WTC11 (cell line): ENCODE measurements at regions not wholly inside any gene's neighbourhood (a gene's known extent, or its start where the extent isn't known, plus 50 kb on each side); places are given as distances from the start of the nearest gene placed in this dataset.

Experiments used
- ATAC-seq: fragments of 200-7000 bp; cut with Tn5 transposase; 2 replicates; pipeline ENCODE4 v1.10.0; 2021; ENCODE audit warnings: mild to moderate bottlenecking, moderate library complexity
- CTCF ChIA-PET: fragments of 300-600 bp; sonication (Branson Sonifier 250); formaldehyde crosslinking; loops from one replicate; lab custom pipeline; 2021; ENCODE audit warnings: antibody characterized with exemption; lab: Charles Lee
- POLR2A ChIA-PET: fragments of 350-600 bp; sonication (Branson Sonifier 250); formaldehyde crosslinking; loops from one replicate; lab custom pipeline; 2021; ENCODE audit warnings: antibody characterized with exemption; lab: Charles Lee
- DNase-seq: peaks from one replicate; pipeline ENCODE4 v3.0.0; 2021; ENCODE audit warnings: low spot score
- H3K27ac Mint-ChIP-seq: 2 replicates; pipeline ENCODE4 v1.8.0; 2021; ENCODE audit warnings: mixed read lengths
- H3K27me3 Mint-ChIP-seq: 2 replicates; pipeline ENCODE4 v1.8.0; 2021; ENCODE audit warnings: low read depth, mild to moderate bottlenecking, moderate library complexity, mixed read lengths
- H3K36me3 Mint-ChIP-seq: 2 replicates; pipeline ENCODE4 v1.8.0; 2021; ENCODE audit warnings: mixed read lengths
- H3K4me1 Mint-ChIP-seq: 2 replicates; pipeline ENCODE4 v1.8.0; 2022; ENCODE audit warnings: mixed read lengths
- H3K4me3 Mint-ChIP-seq: 2 replicates; pipeline ENCODE4 v1.8.0; 2021; ENCODE audit warnings: mild to moderate bottlenecking, moderate library complexity, mixed read lengths
- H3K9me3 Mint-ChIP-seq: 2 replicates; pipeline ENCODE4 v1.8.0; 2021; ENCODE audit warnings: mixed read lengths
- E2F4 ChIP-seq: sonication (generic); formaldehyde crosslinking; IDR thresholded peaks from 2 replicates; pipeline ENCODE4 v1.8.1; 2022; ENCODE audit warnings: low read depth, mild to moderate bottlenecking, moderate library complexity, missing genetic modification reagents, borderline replicate concordance
- E2F5 ChIP-seq: sonication (generic); formaldehyde crosslinking; IDR thresholded peaks from 2 replicates; pipeline ENCODE4 v1.8.1; 2022; ENCODE audit warnings: mild to moderate bottlenecking, moderate library complexity, missing genetic modification reagents
- EMX1 ChIP-seq: fragments of 250-450 bp; sonication (Bioruptor Pico); IDR thresholded peaks from 2 replicates; pipeline ENCODE4 v1.8.0; 2021; ENCODE audit warnings: mild to moderate bottlenecking
- ESRRA ChIP-seq: sonication (generic); formaldehyde crosslinking; IDR thresholded peaks from 2 replicates; pipeline ENCODE4 v1.8.1; 2022; ENCODE audit warnings: mild to moderate bottlenecking, missing genetic modification reagents, borderline replicate concordance
- GABPB1 ChIP-seq: sonication (generic); formaldehyde crosslinking; IDR thresholded peaks from 2 replicates; pipeline ENCODE4 v1.8.1; 2023; ENCODE audit warnings: mild to moderate bottlenecking, missing genetic modification reagents
- GRHL2 ChIP-seq: fragments of 250-450 bp; sonication (Bioruptor Pico); IDR thresholded peaks from 2 replicates; pipeline ENCODE4 v1.8.0; 2022; ENCODE audit warnings: mild to moderate bottlenecking, moderate library complexity; ENCODE audit not compliant: insufficient replicate concordance, severe bottlenecking
- JAZF1 ChIP-seq: fragments of 250-450 bp; sonication (Bioruptor Pico); IDR thresholded peaks from 2 replicates; pipeline ENCODE4 v1.9.0; 2021; ENCODE audit warnings: moderate library complexity, mild to moderate bottlenecking, inconsistent platforms
- KAT7 ChIP-seq: sonication (generic); formaldehyde crosslinking; IDR thresholded peaks from 2 replicates; pipeline ENCODE4 v1.8.1; 2023; ENCODE audit warnings: missing genetic modification reagents, mild to moderate bottlenecking, borderline replicate concordance
- NR1H2 ChIP-seq: sonication (generic); formaldehyde crosslinking; IDR thresholded peaks from 2 replicates; pipeline ENCODE4 v1.9.0; 2021; ENCODE audit warnings: mild to moderate bottlenecking, moderate library complexity, missing genetic modification reagents
- NR3C1 ChIP-seq: sonication (generic); formaldehyde crosslinking; conservative IDR thresholded peaks from 2 replicates; pipeline ENCODE4 v1.8.1; 2023; ENCODE audit warnings: low read depth, mild to moderate bottlenecking, missing genetic modification reagents
- SMAD4 ChIP-seq: sonication (generic); formaldehyde crosslinking; IDR thresholded peaks from 2 replicates; pipeline ENCODE4 v1.8.0; 2022; ENCODE audit warnings: mild to moderate bottlenecking, missing genetic modification reagents
- TEAD4 ChIP-seq: sonication (generic); formaldehyde crosslinking; IDR thresholded peaks from 2 replicates; pipeline ENCODE4 v1.8.0; 2022; ENCODE audit warnings: mild to moderate bottlenecking, missing genetic modification reagents
- ZBTB21 ChIP-seq: sonication (generic); formaldehyde crosslinking; IDR thresholded peaks from 2 replicates; pipeline ENCODE4 v1.8.1; 2023; ENCODE audit warnings: mild to moderate bottlenecking, missing genetic modification reagents, borderline replicate concordance
- ZMAT4 ChIP-seq: fragments of 250-450 bp; sonication (Bioruptor Pico); IDR thresholded peaks from 2 replicates; pipeline ENCODE4 v1.9.0; 2021; ENCODE audit warnings: mild to moderate bottlenecking
- ZNF121 ChIP-seq: sonication (generic); formaldehyde crosslinking; IDR thresholded peaks from 2 replicates; pipeline ENCODE4 v1.8.0; 2023; ENCODE audit warnings: missing genetic modification reagents
- ZNF317 ChIP-seq: sonication (generic); formaldehyde crosslinking; IDR thresholded peaks from 2 replicates; pipeline ENCODE4 v1.8.1; 2023; ENCODE audit warnings: low read depth, mild to moderate bottlenecking, moderate library complexity, missing genetic modification reagents, borderline replicate concordance
- ZNF416 ChIP-seq: fragments of 250-450 bp; sonication (Bioruptor Pico); IDR thresholded peaks from 2 replicates; pipeline ENCODE4 v1.9.0; 2021; ENCODE audit warnings: mild to moderate bottlenecking, inconsistent platforms
- ZNF425 ChIP-seq: fragments of 250-450 bp; sonication (Bioruptor Pico); conservative IDR thresholded peaks from 2 replicates; pipeline ENCODE4 v1.9.0; 2021; ENCODE audit warnings: mild to moderate bottlenecking
- ZNF512 ChIP-seq: sonication (generic); formaldehyde crosslinking; IDR thresholded peaks from 2 replicates; pipeline ENCODE4 v1.8.1; 2022; ENCODE audit warnings: missing genetic modification reagents, borderline replicate concordance
- ZNF671 ChIP-seq: fragments of 250-450 bp; sonication (Bioruptor Pico); IDR thresholded peaks from 2 replicates; pipeline ENCODE4 v1.8.0; 2021; ENCODE audit warnings: mild to moderate bottlenecking
- TF ChIP-seq, protein P1 (sequence below): sonication (generic); formaldehyde crosslinking; IDR thresholded peaks from 2 replicates; pipeline ENCODE4 v1.8.0; 2022; ENCODE audit warnings: mild to moderate bottlenecking, missing genetic modification reagents
- TF ChIP-seq, protein P2 (sequence below): sonication (generic); formaldehyde crosslinking; IDR thresholded peaks from 2 replicates; pipeline ENCODE4 v1.8.1; 2022; ENCODE audit warnings: low read depth, missing genetic modification reagents, borderline replicate concordance

DNA sequence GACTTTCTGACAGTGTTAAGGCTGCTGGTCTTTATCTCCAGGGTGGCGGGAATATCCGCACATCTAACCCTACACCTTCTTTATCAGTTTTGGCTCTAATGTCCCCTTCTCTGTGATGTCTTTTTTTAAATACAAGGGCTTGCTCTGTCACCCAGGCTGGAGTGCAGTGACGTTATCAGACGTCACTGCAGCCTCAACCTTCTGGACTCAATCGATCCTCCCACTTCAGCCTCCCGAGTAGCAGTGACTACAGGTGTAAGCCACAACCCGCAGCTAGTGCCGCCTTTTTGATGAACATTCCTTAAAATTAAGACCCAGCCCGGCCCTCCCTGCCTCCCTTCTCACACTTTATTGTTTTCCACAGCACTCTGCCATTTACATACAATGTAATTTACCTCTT is 120.1 kb upstream of the CDH4 start:
- no peak overlapping the region for H3K4me3 Mint-ChIP-seq
- H3K9me3 Mint-ChIP-seq: 0 out of 2 replicates have a peak, but pooled peaks cover 4% of the 10 kb centered on the region
- H3K4me1 Mint-ChIP-seq: peaks cover 3% of the 10 kb centered on the region; the same call in 1 of the 2 replicates
- ATAC-seq: no peak
- peaks cover 82% of the 10 kb centered on the region for H3K27me3 Mint-ChIP-seq
- no peaks in the 10 kb centered on the region; the same call in 1 of the 2 replicates for H3K36me3 Mint-ChIP-seq
- no peak overlapping the region for H3K27ac Mint-ChIP-seq
- ChIA-PET CTCF (interaction anchor here (0.8 kb wide), 1 partner anchor 46 kb away, joined by 3 read pairs; no protein-coding TSS in a partner anchor), POLR2A (no interaction called here)
- DNase-seq: no peak
- TF ChIP-seq, protein P1, sequence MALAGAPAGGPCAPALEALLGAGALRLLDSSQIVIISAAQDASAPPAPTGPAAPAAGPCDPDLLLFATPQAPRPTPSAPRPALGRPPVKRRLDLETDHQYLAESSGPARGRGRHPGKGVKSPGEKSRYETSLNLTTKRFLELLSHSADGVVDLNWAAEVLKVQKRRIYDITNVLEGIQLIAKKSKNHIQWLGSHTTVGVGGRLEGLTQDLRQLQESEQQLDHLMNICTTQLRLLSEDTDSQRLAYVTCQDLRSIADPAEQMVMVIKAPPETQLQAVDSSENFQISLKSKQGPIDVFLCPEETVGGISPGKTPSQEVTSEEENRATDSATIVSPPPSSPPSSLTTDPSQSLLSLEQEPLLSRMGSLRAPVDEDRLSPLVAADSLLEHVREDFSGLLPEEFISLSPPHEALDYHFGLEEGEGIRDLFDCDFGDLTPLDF (CRISPR knock-in tag): no peak
- TF ChIP-seq EMX1 (CRISPR knock-in tag) (no peak), ESRRA (CRISPR knock-in tag) (no peak), GRHL2 (no peak)

DNA sequence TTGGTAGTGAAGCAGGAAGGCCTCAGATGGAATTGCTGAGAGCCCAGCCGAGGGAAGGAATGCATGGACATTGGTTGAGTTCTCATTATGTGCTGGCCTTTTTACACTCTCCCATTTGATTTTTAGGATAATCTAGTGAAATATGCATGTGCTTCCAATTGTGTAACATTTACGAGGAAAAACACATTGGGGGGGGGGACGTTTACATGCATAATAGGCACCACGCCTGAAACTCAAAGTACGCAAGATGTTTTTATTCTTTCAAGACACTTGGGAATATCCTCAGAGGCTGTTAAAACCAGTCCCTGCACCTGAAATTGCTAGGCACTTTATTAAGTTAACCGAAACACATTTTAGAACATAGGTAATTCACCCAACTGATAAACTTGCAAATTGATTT is 118.5 kb upstream of the CDH4 start:
- ATAC-seq: no peak
- Mint-ChIP-seq H3K9me3 (0 out of 2 replicates have a peak, but pooled peaks cover 4% of the 10 kb centered on the region), H3K4me3 (no peak overlapping the region), H3K27ac (no peak overlapping the region), H3K27me3 (peaks cover 88% of the 10 kb centered on the region), H3K4me1 (peaks cover 3% of the 10 kb centered on the region; the same call in 1 of the 2 replicates), H3K36me3 (no peaks in the 10 kb centered on the region; the same call in 1 of the 2 replicates)
- CTCF ChIA-PET: no interaction called here
- POLR2A ChIA-PET: no interaction called here
- TF ChIP-seq ZNF317 (CRISPR knock-in tag) (no peak), ZBTB21 (no peak), GABPB1 (CRISPR knock-in tag) (no peak), E2F5 (CRISPR knock-in tag) (no peak), ZMAT4 (CRISPR knock-in tag) (no peak), NR3C1 (no peak), TEAD4 (no peak), ZNF416 (CRISPR knock-in tag) (no peak), ZNF671 (CRISPR knock-in tag) (no peak), ZNF425 (CRISPR knock-in tag) (no peak), ZNF121 (CRISPR knock-in tag) (no peak)
- TF ChIP-seq, protein P2, sequence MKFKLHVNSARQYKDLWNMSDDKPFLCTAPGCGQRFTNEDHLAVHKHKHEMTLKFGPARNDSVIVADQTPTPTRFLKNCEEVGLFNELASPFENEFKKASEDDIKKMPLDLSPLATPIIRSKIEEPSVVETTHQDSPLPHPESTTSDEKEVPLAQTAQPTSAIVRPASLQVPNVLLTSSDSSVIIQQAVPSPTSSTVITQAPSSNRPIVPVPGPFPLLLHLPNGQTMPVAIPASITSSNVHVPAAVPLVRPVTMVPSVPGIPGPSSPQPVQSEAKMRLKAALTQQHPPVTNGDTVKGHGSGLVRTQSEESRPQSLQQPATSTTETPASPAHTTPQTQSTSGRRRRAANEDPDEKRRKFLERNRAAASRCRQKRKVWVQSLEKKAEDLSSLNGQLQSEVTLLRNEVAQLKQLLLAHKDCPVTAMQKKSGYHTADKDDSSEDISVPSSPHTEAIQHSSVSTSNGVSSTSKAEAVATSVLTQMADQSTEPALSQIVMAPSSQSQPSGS (CRISPR knock-in tag): no peak
- no peak for DNase-seq

DNA sequence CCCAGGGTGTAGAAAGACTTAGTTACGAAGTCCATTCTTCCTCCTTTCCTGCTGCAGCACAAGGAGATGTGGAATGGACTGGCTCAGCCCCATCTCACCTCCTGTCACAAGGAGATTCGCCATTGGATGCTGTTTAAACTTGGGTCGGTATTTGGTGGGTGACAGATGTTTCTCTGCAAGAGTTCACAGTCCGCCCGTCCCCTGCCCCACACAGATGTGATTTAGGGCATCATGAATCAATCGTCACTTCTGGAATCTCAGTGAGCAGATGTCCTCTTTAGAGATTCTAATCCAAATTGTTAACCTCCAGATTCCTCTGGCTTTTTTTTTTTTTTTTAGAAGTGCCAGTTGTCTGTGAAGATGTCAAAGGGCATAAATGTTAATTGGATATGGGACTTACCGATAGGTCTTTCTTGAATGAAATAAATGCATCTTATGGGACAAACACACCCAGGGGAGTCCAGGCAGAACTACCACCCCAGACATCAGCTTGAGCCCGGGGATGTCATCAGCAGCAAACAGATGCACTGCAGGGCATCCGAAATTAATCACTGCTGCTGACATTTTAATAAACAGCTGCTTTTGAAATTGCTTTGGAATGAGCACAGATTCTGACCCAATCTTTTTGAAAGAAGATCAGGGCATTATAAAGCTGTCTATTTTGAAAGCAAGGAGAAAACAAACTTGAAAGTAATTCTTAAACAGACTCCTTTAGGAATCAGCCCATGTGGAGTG is 117.6 kb upstream of the CDH4 start:
- Mint-ChIP-seq H3K4me3 (no peak overlapping the region), H3K36me3 (no peaks in the 10 kb centered on the region; the same call in 1 of the 2 replicates), H3K27me3 (peaks cover 88% of the 10 kb centered on the region), H3K27ac (no peak overlapping the region), H3K4me1 (peaks cover 3% of the 10 kb centered on the region; the same call in 1 of the 2 replicates), H3K9me3 (0 out of 2 replicates have a peak, but pooled peaks cover 4% of the 10 kb centered on the region)
- CTCF ChIA-PET: no interaction called here
- no peak for ATAC-seq
- POLR2A ChIA-PET: no interaction called here
- no peak for DNase-seq
- TF ChIP-seq JAZF1 (CRISPR knock-in tag) (no peak), ZMAT4 (CRISPR knock-in tag) (no peak), ESRRA (CRISPR knock-in tag) (no peak), NR1H2 (CRISPR knock-in tag) (no peak), KAT7 (no peak), E2F4 (CRISPR knock-in tag) (no peak), SMAD4 (CRISPR knock-in tag) (no peak), ZNF512 (CRISPR knock-in tag) (no peak)
